ENCODE measurements at regions not wholly inside any gene's neighbourhood (a gene's known extent, or its start where the extent isn't known, plus 50 kb on each side); places are given as distances from the start of the nearest gene placed in this dataset.

- no peak for DNase-seq
These were observed 84.0 kb upstream of the SLCO3A1 start for GRCh38 chr15:91769476-91769875.

- DNase-seq: no peak
These were observed 83.6 kb upstream of the SLCO3A1 start for GRCh38 chr15:91769894-91770293.

- DNase-seq: no peak
These were observed 77.4 kb upstream of the SLCO3A1 start for GRCh38 chr15:91776104-91776503.

GRCh38 chr15:91779960-91780359 is 73.5 kb upstream of the SLCO3A1 start:
- no peak for DNase-seq

GRCh38 chr15:91780387-91780786 is 73.1 kb upstream of the SLCO3A1 start:
- DNase-seq: no peak

GRCh38 chr15:91782221-91782620 is 71.3 kb upstream of the SLCO3A1 start:
- no peak for DNase-seq

- DNase-seq: no peak
These were observed 70.5 kb upstream of the SLCO3A1 start for GRCh38 chr15:91783008-91783407.

- no peak for DNase-seq
These were observed 70.1 kb upstream of the SLCO3A1 start for GRCh38 chr15:91783451-91783850.

- DNase-seq: no peak
These were observed 68.4 kb upstream of the SLCO3A1 start for GRCh38 chr15:91784973-91785709.

- DNase-seq: no peak
These were observed 66.3 kb upstream of the SLCO3A1 start for GRCh38 chr15:91787198-91787597.

GRCh38 chr15:91789136-91789535 is 64.4 kb upstream of the SLCO3A1 start:
- DNase-seq: no peak

- no peak for DNase-seq
These were observed 62.7 kb upstream of the SLCO3A1 start for GRCh38 chr15:91790836-91791235.

GRCh38 chr15:91793771-91794170 is 59.7 kb upstream of the SLCO3A1 start:
- no peak for DNase-seq

- no peak for DNase-seq
These were observed 58.3 kb upstream of the SLCO3A1 start for GRCh38 chr15:91795235-91795634.

- DNase-seq: no peak
These were observed 51.5 kb upstream of the SLCO3A1 start for GRCh38 chr15:91801836-91802534.

GRCh38 chr15:91803260-91803659 is 50.2 kb upstream of the SLCO3A1 start:
- no peak for DNase-seq
